OCI-LY7 (cell line): ENCODE measurements at regions not wholly inside any gene's neighbourhood (a gene's known extent, or its start where the extent isn't known, plus 50 kb on each side); places are given as distances from the start of the nearest gene placed in this dataset.

ENCODE experiments used
- CTCF ChIP-seq: fragments of 200-600 bp; sonication (generic); conservative IDR thresholded peaks from 2 replicates; pipeline ENCODE4 v1.5.1; 2014; ENCODE audit warnings: mild to moderate bottlenecking, antibody characterized with exemption, low read length, moderate library complexity, mixed read lengths
- EZH2phosphoT487 ChIP-seq: fragments of 200-600 bp; sonication (generic); IDR thresholded peaks from 2 replicates; pipeline ENCODE4 v1.6.1; 2018; ENCODE audit warnings: low read depth, borderline replicate concordance, mild to moderate bottlenecking, mixed run types, antibody characterized with exemption, low read length, moderate library complexity, mixed read lengths

DNA sequence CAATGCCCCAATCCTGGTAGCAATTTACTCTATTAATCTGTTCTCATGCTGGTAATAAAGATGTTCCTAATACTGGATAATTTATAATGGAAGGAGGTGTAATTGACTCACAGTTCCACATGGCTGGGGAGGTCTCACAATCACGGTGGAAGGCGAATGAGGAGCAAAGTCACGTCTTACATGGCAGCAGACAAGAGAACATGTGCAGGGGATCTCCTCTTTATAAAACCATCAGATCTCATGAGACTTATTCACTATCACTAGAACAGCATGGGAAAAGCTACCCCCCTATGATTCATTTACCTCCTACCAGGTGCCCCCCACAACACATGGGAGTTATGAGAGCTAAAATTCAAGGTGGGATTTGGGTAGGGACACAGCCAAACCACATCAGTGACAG, 872.2 kb downstream of the ANKRD7 start:
- TF ChIP-seq CTCF = no peak
- no peak for TF ChIP-seq EZH2phosphoT487
